ENCODE measurements at regions not wholly inside any gene's neighbourhood (a gene's known extent, or its start where the extent isn't known, plus 50 kb on each side); places are given as distances from the start of the nearest gene placed in this dataset.

DNA sequence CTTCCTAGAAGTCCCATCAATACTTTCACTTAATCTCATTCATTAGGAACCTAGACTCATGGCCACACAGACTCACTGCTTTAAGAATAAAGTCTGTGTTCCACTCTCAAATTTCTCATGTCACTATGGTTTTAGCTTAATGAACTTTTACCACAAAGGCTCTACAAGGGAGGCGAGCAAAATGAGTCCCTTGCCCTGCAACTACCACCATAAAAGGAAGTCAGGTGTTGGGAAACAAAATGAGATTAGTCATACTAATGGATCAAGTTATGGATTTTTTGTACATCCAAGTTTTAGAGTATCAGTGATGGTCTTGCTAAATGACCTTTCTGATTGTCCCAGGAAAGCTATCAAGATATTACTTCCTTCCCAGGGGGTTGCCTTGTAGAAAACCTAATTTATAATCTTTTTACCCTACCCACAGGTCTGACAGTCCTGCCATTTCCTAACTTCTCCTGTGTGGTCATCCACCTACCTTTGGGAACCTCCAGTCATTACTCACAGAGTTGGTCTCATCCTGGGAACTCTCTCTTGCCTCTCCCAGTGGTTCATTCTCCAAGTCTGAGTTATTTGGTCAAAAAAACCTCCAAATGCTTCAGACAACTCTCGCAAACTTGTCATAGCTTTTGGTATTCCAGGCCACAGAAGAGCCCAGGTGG lies 51.8 kb upstream of the SLC16A1 start:
- peak in 1 of 2 donors; percentile 9 for DNase-seq

DNA sequence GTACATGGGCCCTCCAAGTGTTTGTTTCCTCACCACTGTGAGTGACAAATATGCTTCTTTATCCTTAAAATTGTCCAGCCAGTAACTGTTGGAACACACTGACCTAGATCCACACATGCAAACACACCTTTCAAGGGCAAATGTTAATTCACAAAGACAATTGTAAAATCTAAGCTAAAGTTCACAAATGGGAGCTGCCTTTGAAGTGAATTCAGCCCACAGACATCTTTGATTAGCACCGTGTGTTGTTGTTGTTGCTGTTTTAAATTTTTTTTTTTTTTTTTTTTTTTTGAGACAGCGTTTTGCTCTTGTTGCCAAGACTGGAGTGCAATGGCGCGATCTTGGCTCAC lies 52.3 kb upstream of the SLC16A1 start:
- no peak for DNase-seq

DNA sequence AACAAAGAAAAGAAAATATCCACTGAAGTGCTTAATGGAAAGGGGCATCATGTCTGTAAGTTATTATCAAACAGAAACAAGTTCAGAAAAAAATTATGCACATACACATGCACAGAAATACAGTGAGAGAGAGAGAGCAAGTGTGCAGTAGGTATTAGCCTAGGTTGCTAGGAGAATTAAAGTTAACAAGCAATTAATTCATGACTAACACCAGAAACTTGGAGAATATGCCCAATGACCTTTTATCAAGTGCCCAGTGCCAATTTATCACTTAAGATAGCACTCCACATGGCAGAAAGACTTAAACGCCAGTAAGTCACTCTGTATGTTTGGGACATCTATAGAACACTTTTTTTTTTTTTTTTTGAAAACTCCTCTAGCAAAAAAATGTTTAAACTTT lies 56.2 kb upstream of the SLC16A1 start:
- DNase-seq, result no peak

DNA sequence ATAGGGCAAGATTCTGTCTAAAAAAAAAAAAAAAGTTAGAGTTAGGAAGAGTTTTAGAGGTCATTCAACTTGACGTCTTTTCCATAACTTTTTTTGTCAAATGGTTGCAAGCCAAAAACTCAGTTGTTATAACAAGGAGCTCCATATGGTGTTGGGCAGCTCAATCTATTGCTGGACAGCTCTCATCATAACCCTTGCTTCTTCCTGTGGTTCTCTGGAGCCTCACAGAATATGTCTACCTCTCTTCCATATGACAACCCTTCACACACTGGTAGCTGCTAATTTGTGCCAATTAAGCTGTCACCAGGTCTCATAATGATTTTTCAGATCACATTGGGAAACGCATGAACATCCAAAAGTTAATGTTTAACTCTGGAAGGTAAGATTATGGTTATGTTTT lies 57.8 kb upstream of the SLC16A1 start:
- no peak for DNase-seq

DNA sequence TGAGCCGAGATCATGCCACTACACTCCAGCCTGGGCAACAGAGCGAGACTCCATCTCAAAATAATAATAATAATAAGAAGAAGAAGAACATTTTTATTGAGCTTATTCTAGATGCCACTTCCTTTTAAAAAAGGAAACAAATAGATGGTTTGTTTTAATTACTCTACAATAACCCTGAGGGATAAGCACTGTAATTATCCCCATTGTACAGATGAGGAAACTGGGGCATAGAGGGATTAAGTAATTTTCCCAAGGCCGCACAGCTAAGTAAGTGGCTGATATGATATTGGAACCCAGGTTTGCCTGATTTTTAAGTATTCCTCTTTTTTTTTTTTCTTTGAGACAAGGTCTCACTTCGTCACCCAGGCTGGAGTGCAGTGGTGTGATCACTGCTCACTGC lies 58.5 kb upstream of the LRIG2 start:
- DNase-seq, result no peak

DNA sequence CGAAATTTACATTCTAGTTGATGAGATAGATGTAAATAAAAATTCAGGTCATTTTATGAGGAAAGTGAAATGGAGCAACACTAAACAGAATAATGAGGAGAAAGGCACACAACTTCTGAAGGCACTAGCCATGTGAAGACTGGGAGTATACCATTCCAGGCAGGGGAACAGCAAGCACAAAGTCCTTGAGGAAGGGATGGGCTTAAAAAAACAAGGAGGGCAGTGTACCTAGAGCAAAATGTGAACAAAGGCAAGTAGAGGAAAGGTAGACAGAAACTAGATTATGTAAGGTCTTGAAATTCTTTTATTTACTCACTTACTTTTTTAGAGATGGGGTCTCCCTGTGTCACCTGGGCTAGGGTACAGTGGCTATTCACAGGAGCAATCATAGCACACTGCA lies 54.1 kb upstream of the LRIG2 start:
- DNase-seq, result no peak

DNA sequence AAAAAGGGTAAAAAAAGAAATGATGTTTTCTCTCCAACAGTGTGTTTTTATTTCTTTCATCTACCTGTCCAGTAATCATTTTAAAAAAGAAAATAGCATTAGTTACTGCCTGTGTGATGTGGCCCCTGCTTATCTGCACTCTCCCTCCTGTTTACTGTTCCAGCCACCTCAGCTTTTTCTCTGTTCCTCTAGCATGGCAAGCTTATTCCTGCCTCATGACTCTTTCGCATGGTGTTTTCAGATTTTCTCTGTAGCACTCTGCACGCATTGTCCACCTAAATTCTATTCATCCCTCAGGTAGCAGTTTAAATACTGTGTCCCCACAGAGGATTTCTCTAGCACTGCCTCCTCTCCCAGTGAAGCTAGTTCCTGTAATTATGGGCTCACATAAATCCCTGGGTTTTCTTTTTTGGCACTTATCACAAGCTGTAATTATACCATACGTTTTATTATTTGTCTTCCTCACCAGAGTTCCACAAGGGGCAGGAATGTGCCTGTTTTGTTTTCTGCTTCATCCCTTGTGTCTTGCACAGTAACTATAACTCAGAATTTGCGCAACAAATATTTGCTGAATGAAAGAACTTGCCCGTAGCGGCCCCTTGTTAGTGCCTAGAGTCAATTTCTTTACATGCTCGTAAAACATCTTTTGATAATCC lies 51.4 kb upstream of the LRIG2 start:
- no peak for DNase-seq

All from inflammatory macrophage (primary cell).